IMR-90 (cell line): ENCODE measurements at regions not wholly inside any gene's neighbourhood (a gene's known extent, or its start where the extent isn't known, plus 50 kb on each side); places are given as distances from the start of the nearest gene placed in this dataset.
A peak's percentile ranks its signal among the peaks of the same experiment; 100 is the strongest.

ENCODE experiments used
- ATAC-seq: fragments of 200-7000 bp; cut with Tn5 transposase; 2 replicates; pipeline ENCODE4 v1.9.1; 2020; ENCODE audit warnings: low read depth, mild to moderate bottlenecking, moderate library complexity
- BruUV-seq: library from RNA; stranded (reverse); fragments of 400-500 nt; replicated peaks from 2 replicates; lab custom pipeline; 2021; lab: Mats Ljungman, UMichigan
- CTCF ChIA-PET: fragments of 300-600 bp; formaldehyde crosslinking; extraction: SDS; loops from one replicate; lab custom pipeline; 2021; ENCODE audit warnings: antibody characterized with exemption; lab: Yijun Ruan, JAX
- POLR2A ChIA-PET: fragments of 300-600 bp; sonication (Branson Sonifier 250); formaldehyde crosslinking; loops from one replicate; lab custom pipeline; 2022; ENCODE audit warnings: antibody characterized with exemption; ENCODE audit not compliant: unreplicated experiment; lab: Charles Lee
- DNase-seq: peaks from one replicate; pipeline ENCODE4 v3.0.0; 2013
- H2AFZ ChIP-seq: replicated peaks from 2 replicates; pipeline ENCODE3; 2013; ENCODE audit warnings: low read length, mild to moderate bottlenecking; ENCODE audit not compliant: poor library complexity
- H2AK5ac ChIP-seq: 2 replicates; pipeline ENCODE4 v1.6.1; 2013; ENCODE audit warnings: low read depth, low read length, inconsistent platforms
- H2AK9ac ChIP-seq: replicated peaks from 2 replicates; pipeline ENCODE3; 2013; ENCODE audit warnings: mild to moderate bottlenecking, low read depth, low read length, moderate library complexity; ENCODE audit not compliant: poor library complexity
- H2BK120ac ChIP-seq: 2 replicates; pipeline ENCODE4 v1.6.1; 2013; ENCODE audit warnings: low read depth, low read length, inconsistent platforms
- H2BK15ac ChIP-seq: 3 replicates; pipeline ENCODE4 v1.6.1; 2013; ENCODE audit warnings: low read depth, low read length, inconsistent platforms
- H2BK20ac ChIP-seq: 2 replicates; pipeline ENCODE4 v1.6.1; 2013; ENCODE audit warnings: low read depth, mild to moderate bottlenecking, inconsistent platforms, low read length, moderate library complexity
- H2BK5ac ChIP-seq: 2 replicates; pipeline ENCODE4 v1.6.1; 2013; ENCODE audit warnings: mild to moderate bottlenecking, low read depth, low read length, inconsistent platforms; ENCODE audit not compliant: poor library complexity, severe bottlenecking
- H3K14ac ChIP-seq: replicated peaks from 2 replicates; pipeline ENCODE4 v1.6.1; 2013; ENCODE audit warnings: low read depth, low read length, inconsistent platforms
- H3K18ac ChIP-seq: 2 replicates; pipeline ENCODE4 v1.6.1; 2013; ENCODE audit warnings: low read depth, low read length, control low read depth
- H3K23ac ChIP-seq: 2 replicates; pipeline ENCODE4 v1.6.1; 2013; ENCODE audit warnings: low read depth, low read length, inconsistent platforms
- H3K27ac ChIP-seq: 2 replicates; pipeline ENCODE4 v1.5.1; 2013; ENCODE audit warnings: mild to moderate bottlenecking, control low read depth, low read length; ENCODE audit not compliant: insufficient read depth
- H3K27me3 ChIP-seq: 2 replicates; pipeline ENCODE4 v1.6.1; 2013; ENCODE audit warnings: low read length; ENCODE audit not compliant: control insufficient read depth, insufficient read depth
- H3K36me3 ChIP-seq: 2 replicates; pipeline ENCODE4 v1.6.1; 2013; ENCODE audit warnings: low read length, mixed read lengths; ENCODE audit not compliant: control insufficient read depth, insufficient read depth
- H3K4ac ChIP-seq: 2 replicates; pipeline ENCODE4 v1.6.1; 2013; ENCODE audit warnings: low read depth, low read length, inconsistent platforms
- H3K4me1 ChIP-seq: 2 replicates; pipeline ENCODE4 v1.6.1; 2013; ENCODE audit warnings: low read length, mixed read lengths; ENCODE audit not compliant: control insufficient read depth, insufficient read depth
- H3K4me2 ChIP-seq: 2 replicates; pipeline ENCODE4 v1.6.1; 2013; ENCODE audit warnings: low read depth, mild to moderate bottlenecking, control low read depth, low read length, moderate library complexity
- H3K4me3 ChIP-seq: 2 replicates; pipeline ENCODE4 v1.5.1; 2013; ENCODE audit warnings: low read depth, mild to moderate bottlenecking, control low read depth, low read length, moderate library complexity; ENCODE audit not compliant: insufficient read depth
- H3K56ac ChIP-seq: 2 replicates; pipeline ENCODE4 v1.6.1; 2013; ENCODE audit warnings: low read length, inconsistent platforms; ENCODE audit not compliant: insufficient read depth; ENCODE audit errors: extremely low read depth
- H3K79me1 ChIP-seq, 2 experiments: 2 replicates each; pipeline ENCODE4 v1.6.1; 2013; ENCODE audit warnings: low read length in 2 of 2, inconsistent platforms in 1 of 2, low read depth in 1 of 2
- H3K9ac ChIP-seq: 2 replicates; pipeline ENCODE4 v1.6.1; 2013; ENCODE audit warnings: low read depth, low read length, control low read depth
- H3K9me1 ChIP-seq: 2 replicates; pipeline ENCODE4 v1.6.1; 2013; ENCODE audit warnings: low read length, inconsistent platforms; ENCODE audit not compliant: insufficient read depth
- H3K9me3 ChIP-seq: 2 replicates; pipeline ENCODE4 v1.6.1; 2013; ENCODE audit warnings: low read length; ENCODE audit not compliant: control insufficient read depth, insufficient read depth
- H4K20me1 ChIP-seq: 2 replicates; pipeline ENCODE4 v1.6.1; 2013; ENCODE audit warnings: low read length, inconsistent platforms; ENCODE audit not compliant: insufficient read depth
- H4K5ac ChIP-seq: 2 replicates; pipeline ENCODE4 v1.6.1; 2013; ENCODE audit warnings: mild to moderate bottlenecking, low read depth, low read length, control low read depth
- H4K8ac ChIP-seq, 2 experiments: 2 replicates each; pipeline ENCODE4 v1.6.1; 2013; ENCODE audit warnings: low read depth in 2 of 2, low read length in 2 of 2, control low read depth in 1 of 2, inconsistent platforms in 1 of 2
- H4K91ac ChIP-seq: 2 replicates; pipeline ENCODE4 v1.6.1; 2013; ENCODE audit warnings: low read depth, low read length, inconsistent platforms; ENCODE audit not compliant: insufficient read depth
- BHLHE40 ChIP-seq: fragments of 150-350 bp; IDR thresholded peaks from 2 replicates; pipeline ENCODE4 v1.6.1; 2016; ENCODE audit warnings: mild to moderate bottlenecking, low read depth, low read length
- CEBPB ChIP-seq: IDR thresholded peaks from 2 replicates; pipeline ENCODE4 v1.6.1; 2012; ENCODE audit warnings: low read depth, low read length, improper control_type of control experiment
- WGBS, 2 experiments: methylation state at CpG; one replicate each; pipeline versions ENCODE4 v1.1.5 to v1.1.7; 2013; ENCODE audit warnings: missing lambda C conversion rate in 2 of 2; ENCODE audit not compliant: insufficient read length in 1 of 2; ENCODE audit errors: extremely low coverage in 2 of 2; 5-methylcytosine and 5-hydroxymethylcytosine counted together
- dilution Hi-C: fragments of 300-500 bp; cut with HindIII; formaldehyde crosslinking; loops from one replicate; pipeline ENCODE4 v1.14.3; 2018; ENCODE audit warnings: low sequenced_read_pairs; ENCODE audit not compliant: unreplicated experiment
- in situ Hi-C: fragments of 300-500 bp; cut with MboI; formaldehyde crosslinking; loops from 3 replicates; pipeline ENCODE4 v1.14.3; 2019; ENCODE audit warnings: low sequenced_read_pairs, inconsistent platforms, mixed read lengths
- intact Hi-C: fragments of 100-400 bp; cut with micrococcal nuclease; formaldehyde crosslinking; loops from 2 replicates; pipeline ENCODE4 v1.10.0; 2022
- TF ChIP-seq, protein P1 (sequence below): conservative IDR thresholded peaks from 2 replicates; pipeline ENCODE4 v1.5.1; 2012; ENCODE audit warnings: mild to moderate bottlenecking, low read depth, low read length, improper control_type of control experiment
- TF ChIP-seq, protein P2 (sequence below): fragments of 150-350 bp; IDR thresholded peaks from 2 replicates; pipeline ENCODE4 v1.6.1; 2016; ENCODE audit warnings: low read depth, mild to moderate bottlenecking, low read length, moderate library complexity, borderline replicate concordance

DNA sequence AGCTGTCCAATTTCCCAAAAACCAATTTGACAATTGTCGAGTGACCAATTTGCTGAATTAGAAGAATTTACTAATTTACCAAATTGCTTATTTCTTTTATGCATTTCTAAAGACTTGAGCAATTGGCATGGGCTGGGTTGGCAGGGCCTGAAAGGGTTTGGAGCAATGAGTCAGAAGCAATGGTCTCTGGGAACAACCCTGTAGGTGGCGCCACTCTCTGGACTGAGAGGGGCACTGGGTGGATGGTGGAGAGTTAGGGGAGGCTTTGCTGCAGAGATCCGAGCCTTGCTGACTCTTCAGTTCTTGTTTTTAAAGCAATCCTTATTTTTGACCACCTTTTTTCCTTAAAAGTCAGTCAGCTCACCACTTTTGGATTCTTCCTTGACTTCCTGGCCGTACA, 71.5 kb upstream of the RPS23 start:
- peaks cover 23% of the 10 kb centered on the region for H3K4me1 ChIP-seq
- H2BK120ac ChIP-seq: peak overlapping the region; percentile 52
- H3K4ac ChIP-seq: peak overlapping the region; percentile 43; the same call in 1 of the 2 replicates
- H3K4me2 ChIP-seq: no peak overlapping the region
- H4K8ac ChIP-seq: peak overlapping the region in 1 of 2 experiments; percentile 52; a peak in 1 of 4 replicates
- in situ Hi-C loops (loop anchor here (5.0 to 25.0 kb wide), 5 partner anchors 145 to 1213 kb away; partner anchors contain the start of gene VCAN), dilution Hi-C loops (no loop called here), intact Hi-C loops (loop anchor here (2.0 to 5.0 kb wide), 3 partner anchors 37 to 728 kb away; partner anchors contain the start of genes TMEM167A and XRCC4)
- H3K27me3 ChIP-seq: no peaks in the 10 kb centered on the region
- H3K27ac ChIP-seq: no peak overlapping the region
- POLR2A ChIA-PET: no interaction called here
- TF ChIP-seq BHLHE40: no peak
- no peak for TF ChIP-seq CEBPB
- TF ChIP-seq, protein P1, sequence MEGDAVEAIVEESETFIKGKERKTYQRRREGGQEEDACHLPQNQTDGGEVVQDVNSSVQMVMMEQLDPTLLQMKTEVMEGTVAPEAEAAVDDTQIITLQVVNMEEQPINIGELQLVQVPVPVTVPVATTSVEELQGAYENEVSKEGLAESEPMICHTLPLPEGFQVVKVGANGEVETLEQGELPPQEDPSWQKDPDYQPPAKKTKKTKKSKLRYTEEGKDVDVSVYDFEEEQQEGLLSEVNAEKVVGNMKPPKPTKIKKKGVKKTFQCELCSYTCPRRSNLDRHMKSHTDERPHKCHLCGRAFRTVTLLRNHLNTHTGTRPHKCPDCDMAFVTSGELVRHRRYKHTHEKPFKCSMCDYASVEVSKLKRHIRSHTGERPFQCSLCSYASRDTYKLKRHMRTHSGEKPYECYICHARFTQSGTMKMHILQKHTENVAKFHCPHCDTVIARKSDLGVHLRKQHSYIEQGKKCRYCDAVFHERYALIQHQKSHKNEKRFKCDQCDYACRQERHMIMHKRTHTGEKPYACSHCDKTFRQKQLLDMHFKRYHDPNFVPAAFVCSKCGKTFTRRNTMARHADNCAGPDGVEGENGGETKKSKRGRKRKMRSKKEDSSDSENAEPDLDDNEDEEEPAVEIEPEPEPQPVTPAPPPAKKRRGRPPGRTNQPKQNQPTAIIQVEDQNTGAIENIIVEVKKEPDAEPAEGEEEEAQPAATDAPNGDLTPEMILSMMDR: peak; percentile 38
- TF ChIP-seq, protein P2, sequence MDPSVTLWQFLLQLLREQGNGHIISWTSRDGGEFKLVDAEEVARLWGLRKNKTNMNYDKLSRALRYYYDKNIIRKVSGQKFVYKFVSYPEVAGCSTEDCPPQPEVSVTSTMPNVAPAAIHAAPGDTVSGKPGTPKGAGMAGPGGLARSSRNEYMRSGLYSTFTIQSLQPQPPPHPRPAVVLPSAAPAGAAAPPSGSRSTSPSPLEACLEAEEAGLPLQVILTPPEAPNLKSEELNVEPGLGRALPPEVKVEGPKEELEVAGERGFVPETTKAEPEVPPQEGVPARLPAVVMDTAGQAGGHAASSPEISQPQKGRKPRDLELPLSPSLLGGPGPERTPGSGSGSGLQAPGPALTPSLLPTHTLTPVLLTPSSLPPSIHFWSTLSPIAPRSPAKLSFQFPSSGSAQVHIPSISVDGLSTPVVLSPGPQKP: no peak
- 100% methylated on average over 2 of the region's 4 CpGs; no CpG with 5 or more reads in 1 of the 2 experiments for WGBS, 2 experiments
- peak overlapping the region; percentile 76; the same call in 1 of the 2 replicates for H2AK5ac ChIP-seq
- CTCF ChIA-PET: interaction anchor here (2.2 kb wide), 1 partner anchor 37 kb away, joined by 9 read pairs; no protein-coding TSS in a partner anchor
- no peak overlapping the region for H2AK9ac ChIP-seq
- no peaks in the 10 kb centered on the region for H4K20me1 ChIP-seq
- H3K9ac ChIP-seq: no peak overlapping the region
- no TSS peak for BruUV-seq
- H3K9me3 ChIP-seq: no peaks in the 10 kb centered on the region
- H2AFZ ChIP-seq: peak overlapping the region; percentile 41
- no peak overlapping the region for H2BK5ac ChIP-seq
- H3K23ac ChIP-seq: no peak overlapping the region
- H3K4me3 ChIP-seq: no peak overlapping the region
- no peak overlapping the region for H3K56ac ChIP-seq
- no peaks in the 10 kb centered on the region for H3K79me1 ChIP-seq
- no peak overlapping the region for H3K14ac ChIP-seq
- no peaks in the 10 kb centered on the region for H3K36me3 ChIP-seq
- H4K91ac ChIP-seq: no peak overlapping the region
- H3K9me1 ChIP-seq: peaks cover 22% of the 10 kb centered on the region
- 0 out of 2 replicates have a peak overlapping the region, but pooled peaks have one; percentile 36 for H2BK20ac ChIP-seq
- no peak overlapping the region for H3K18ac ChIP-seq
- H2BK15ac ChIP-seq: peak overlapping the region; percentile 77; the same call in 1 of the 3 replicates
- H4K5ac ChIP-seq: no peak overlapping the region
- ATAC-seq: no peak
- DNase-seq: no peak
